GM12892 (cell line): ENCODE measurements at regions not wholly inside any gene's neighbourhood (a gene's known extent, or its start where the extent isn't known, plus 50 kb on each side); places are given as distances from the start of the nearest gene placed in this dataset.

Experiments
- POLR2A ChIP-seq: IDR thresholded peaks from 2 replicates; pipeline ENCODE4 v1.6.1; 2011; ENCODE audit warnings: low read depth, low read length, control low read depth
- TAF1 ChIP-seq: IDR thresholded peaks from 2 replicates; pipeline ENCODE4 v1.6.1; 2011; ENCODE audit warnings: low read depth, mild to moderate bottlenecking, control low read depth, low read length, borderline replicate concordance

DNA sequence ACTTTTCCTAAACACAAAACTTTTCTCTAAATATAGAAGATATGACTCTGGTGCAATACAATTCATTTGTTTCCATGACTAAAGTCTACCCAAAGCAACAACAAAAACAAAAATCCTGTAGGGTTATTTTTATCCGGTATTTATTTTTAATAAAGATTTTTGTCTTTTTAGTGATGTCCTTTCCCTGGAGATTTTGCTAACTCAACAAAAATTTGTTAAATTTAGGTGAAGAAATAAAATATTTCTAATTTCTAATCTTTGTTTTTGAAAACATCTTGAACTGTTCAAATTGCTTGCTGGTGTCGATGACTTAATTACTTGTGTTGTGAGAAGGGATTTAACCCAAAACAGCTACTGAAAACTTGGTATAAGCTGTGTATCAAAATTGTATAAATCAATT lies 741.8 kb downstream of the HDGFL1 start:
- no peak for TF ChIP-seq POLR2A
- no peak for TF ChIP-seq TAF1
